ENCODE measurements at regions not wholly inside any gene's neighbourhood (a gene's known extent, or its start where the extent isn't known, plus 50 kb on each side); places are given as distances from the start of the nearest gene placed in this dataset.

GRCh38 chr1:113292603-113293255 lies 97.6 kb upstream of the MAGI3 start:
- no peak for TF ChIP-seq CTCF (conservative IDR thresholded peaks at IDR 0.05; ENCODE audit: low read depth, low read length)
- TF ChIP-seq EZH2 (IDR thresholded peaks at IDR 0.05; ENCODE audit: low read length, unreplicated experiment): no peak
- TF ChIP-seq EZH2phosphoT487 (IDR thresholded peaks at IDR 0.05; ENCODE audit: borderline replicate concordance, low read length): no peak

All from PC-3 (cell line).